Astrocyte (in vitro differentiated cells and primary cell): ENCODE measurements at regions not wholly inside any gene's neighbourhood (a gene's known extent, or its start where the extent isn't known, plus 50 kb on each side); places are given as distances from the start of the nearest gene placed in this dataset.

Experiments used
- DNase-seq: peaks from one replicate; pipeline ENCODE4 v3.0.0-alpha.2; 2010; ENCODE audit warnings: low read depth
- FAIRE-seq: peaks from 2 replicates; lab custom pipeline; 2011; peaks lifted over from hg19 to GRCh38; lab: Jason Lieb, UNC
- H2AFZ ChIP-seq: 2 replicates; pipeline ENCODE4 v1.6.0; 2012; ENCODE audit warnings: low read depth, low read length, inconsistent platforms
- H3K27ac ChIP-seq: 2 replicates; pipeline ENCODE4 v1.5.1; 2011; ENCODE audit warnings: low read depth, low read length, inconsistent platforms
- H3K27me3 ChIP-seq: 2 replicates; pipeline ENCODE4 v1.6.0; 2011; ENCODE audit warnings: low read length, inconsistent platforms; ENCODE audit not compliant: insufficient read depth
- H3K36me3 ChIP-seq: 2 replicates; pipeline ENCODE4 v1.5.1; 2011; ENCODE audit warnings: low read length, inconsistent platforms; ENCODE audit not compliant: insufficient read depth
- H3K4me1 ChIP-seq: 2 replicates; pipeline ENCODE4 v1.5.1; 2011; ENCODE audit warnings: low read length, inconsistent platforms; ENCODE audit not compliant: insufficient read depth
- H3K4me2 ChIP-seq: 2 replicates; pipeline ENCODE4 v1.6.0; 2012; ENCODE audit warnings: low read length, inconsistent platforms
- H3K4me3 ChIP-seq: 2 replicates; pipeline ENCODE4 v1.5.1; 2011; ENCODE audit warnings: low read depth, mild to moderate bottlenecking, low read length, inconsistent platforms; ENCODE audit not compliant: insufficient read depth
- H3K79me2 ChIP-seq: 2 replicates; pipeline ENCODE4 v1.6.0; 2012; ENCODE audit warnings: mild to moderate bottlenecking, low read length, inconsistent platforms; ENCODE audit not compliant: insufficient read depth
- H3K9ac ChIP-seq: 2 replicates; pipeline ENCODE4 v1.6.0; 2012; ENCODE audit warnings: mild to moderate bottlenecking, low read length, inconsistent platforms
- H3K9me3 ChIP-seq: 2 replicates; pipeline ENCODE4 v1.5.1; 2012; ENCODE audit warnings: low read depth, mild to moderate bottlenecking, low read length, inconsistent platforms; ENCODE audit not compliant: insufficient read depth
- H4K20me1 ChIP-seq: 2 replicates; pipeline ENCODE4 v1.6.0; 2012; ENCODE audit warnings: low read length, inconsistent platforms; ENCODE audit not compliant: insufficient read depth
- H3K27ac Mint-ChIP-seq: one replicate; pipeline ENCODE4 v1.8.0; 2021; ENCODE audit warnings: mild to moderate bottlenecking, mixed read lengths; ENCODE audit not compliant: unreplicated experiment
- H3K27me3 Mint-ChIP-seq: one replicate; pipeline ENCODE4 v1.8.0; 2021; ENCODE audit warnings: low read depth, mixed read lengths; ENCODE audit not compliant: unreplicated experiment
- H3K36me3 Mint-ChIP-seq: one replicate; pipeline ENCODE4 v1.8.0; 2021; ENCODE audit warnings: low read depth, mixed read lengths; ENCODE audit not compliant: unreplicated experiment
- H3K4me1 Mint-ChIP-seq: one replicate; pipeline ENCODE4 v1.8.0; 2021; ENCODE audit warnings: low read depth, mixed read lengths; ENCODE audit not compliant: unreplicated experiment
- H3K4me3 Mint-ChIP-seq: one replicate; pipeline ENCODE4 v1.8.0; 2021; ENCODE audit warnings: mild to moderate bottlenecking, moderate library complexity, mixed read lengths; ENCODE audit not compliant: unreplicated experiment
- H3K9me3 Mint-ChIP-seq: one replicate; pipeline ENCODE4 v1.8.0; 2021; ENCODE audit warnings: mild to moderate bottlenecking, mixed read lengths; ENCODE audit not compliant: unreplicated experiment
- CTCF ChIP-seq: IDR thresholded peaks from 2 replicates; pipeline ENCODE4 v1.5.1; 2011; ENCODE audit warnings: low read depth, mild to moderate bottlenecking, inconsistent platforms, low read length, moderate library complexity; ENCODE audit not compliant: insufficient read depth
- EZH2 ChIP-seq: IDR thresholded peaks from 2 replicates; pipeline ENCODE4 v1.6.1; 2012; ENCODE audit warnings: mild to moderate bottlenecking, low read length, inconsistent platforms; ENCODE audit not compliant: insufficient read depth

GRCh38 chr10:117667831-117668230, 125.3 kb downstream of the EMX2 start:
- H3K4me1 Mint-ChIP-seq, result peaks cover 7% of the 10 kb centered on the region
- FAIRE-seq (no peak), DNase-seq (no peak)
- TF ChIP-seq CTCF, result no peak
- no peak for TF ChIP-seq EZH2
- no peak overlapping the region for H3K4me3 Mint-ChIP-seq
- H3K27me3 Mint-ChIP-seq, result peaks cover 31% of the 10 kb centered on the region
- Histone ChIP-seq H3K4me1 (peaks cover 4% of the 10 kb centered on the region), H2AFZ (no peak overlapping the region), H3K4me2 (no peak overlapping the region), H3K36me3 (no peaks in the 10 kb centered on the region), H4K20me1 (no peaks in the 10 kb centered on the region), H3K4me3 (no peak overlapping the region), H3K9ac (no peak overlapping the region), H3K9me3 (no peaks in the 10 kb centered on the region), H3K27me3 (peaks cover 3% of the 10 kb centered on the region), H3K79me2 (no peaks in the 10 kb centered on the region), H3K27ac (no peak overlapping the region)
- peaks cover 7% of the 10 kb centered on the region for H3K9me3 Mint-ChIP-seq
- H3K27ac Mint-ChIP-seq, result no peak overlapping the region
- no peaks in the 10 kb centered on the region for H3K36me3 Mint-ChIP-seq

DNA sequence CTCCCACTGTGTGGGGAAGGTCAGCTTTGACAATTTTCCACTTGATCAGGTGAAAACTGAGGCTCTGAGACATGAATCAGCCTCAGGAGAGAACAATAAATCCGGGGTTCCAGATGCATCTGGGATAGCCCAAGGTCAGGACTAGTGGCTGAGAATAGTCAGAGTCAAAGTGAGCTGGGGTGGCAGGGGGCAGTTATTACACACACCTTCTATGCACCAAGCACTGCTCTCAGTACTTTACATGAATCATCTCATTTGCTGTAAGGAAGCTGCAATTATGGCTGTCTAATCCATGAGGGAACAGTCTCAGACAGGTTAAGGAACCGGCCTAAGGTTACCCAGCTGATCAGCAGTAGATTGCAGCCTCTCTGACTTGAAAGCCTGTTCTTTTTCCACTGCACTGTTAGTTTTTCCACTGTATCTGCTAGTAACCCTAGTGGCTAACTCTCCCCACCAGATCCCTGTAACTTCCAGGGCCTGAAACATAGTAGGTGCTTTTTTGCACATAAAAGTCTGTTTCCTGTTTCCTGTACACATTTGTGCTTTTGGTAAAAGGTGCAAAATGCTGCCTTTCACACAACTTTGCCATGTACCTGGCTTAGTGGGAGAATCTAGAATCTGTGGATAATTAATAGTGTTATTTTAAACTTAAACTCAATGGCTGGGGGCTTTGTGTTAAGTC, 125.9 kb downstream of the EMX2 start:
- FAIRE-seq, result no peak
- TF ChIP-seq CTCF (no peak), EZH2 (no peak)
- H3K4me1 ChIP-seq, result peaks cover under 1% of the 10 kb centered on the region
- H3K4me2 ChIP-seq, result no peak overlapping the region
- H3K27me3 Mint-ChIP-seq, result peaks cover 31% of the 10 kb centered on the region
- H3K36me3 Mint-ChIP-seq, result no peaks in the 10 kb centered on the region
- H3K9ac ChIP-seq, result no peak overlapping the region
- no peak overlapping the region for H3K27ac ChIP-seq
- no peak overlapping the region for H3K27ac Mint-ChIP-seq
- no peaks in the 10 kb centered on the region for H4K20me1 ChIP-seq
- no peaks in the 10 kb centered on the region for H3K79me2 ChIP-seq
- H2AFZ ChIP-seq, result no peak overlapping the region
- no peak for DNase-seq
- H3K36me3 ChIP-seq, result no peaks in the 10 kb centered on the region
- no peaks in the 10 kb centered on the region for H3K9me3 ChIP-seq
- H3K4me1 Mint-ChIP-seq, result peaks cover 2% of the 10 kb centered on the region
- peaks cover 3% of the 10 kb centered on the region for H3K27me3 ChIP-seq
- H3K9me3 Mint-ChIP-seq, result peaks cover 7% of the 10 kb centered on the region
- H3K4me3 Mint-ChIP-seq, result no peak overlapping the region
- no peak overlapping the region for H3K4me3 ChIP-seq

- Histone ChIP-seq H4K20me1 (no peaks in the 10 kb centered on the region), H3K4me2 (no peak overlapping the region), H3K36me3 (no peaks in the 10 kb centered on the region), H3K4me1 (peaks cover 3% of the 10 kb centered on the region), H3K4me3 (no peak overlapping the region), H3K79me2 (no peaks in the 10 kb centered on the region), H3K9ac (no peak overlapping the region), H3K27ac (no peak overlapping the region), H3K9me3 (no peaks in the 10 kb centered on the region), H3K27me3 (peaks cover 3% of the 10 kb centered on the region), H2AFZ (no peak overlapping the region)
- Mint-ChIP-seq H3K9me3 (peaks cover 7% of the 10 kb centered on the region), H3K4me3 (no peak overlapping the region), H3K27me3 (peaks cover 31% of the 10 kb centered on the region), H3K36me3 (no peaks in the 10 kb centered on the region), H3K27ac (no peak overlapping the region), H3K4me1 (peaks cover 3% of the 10 kb centered on the region)
- FAIRE-seq, result no peak
- TF ChIP-seq CTCF (no peak), EZH2 (no peak)
- DNase-seq, result no peak
Measured at GRCh38 chr10:117669122-117669521, 126.6 kb downstream of the EMX2 start.
